Sigmoid colon (tissue), 6 donors: ENCODE measurements at regions not wholly inside any gene's neighbourhood (a gene's known extent, or its start where the extent isn't known, plus 50 kb on each side); places are given as distances from the start of the nearest gene placed in this dataset.

Source experiments
- DNase-seq: peaks from one replicate; pipeline ENCODE4 v3.0.0-alpha.2; 2019
- H3K27ac ChIP-seq, 4 donors: fragments of 200-600 bp; sonication (generic); one replicate each; pipeline ENCODE4 v1.5.1; 2016 to 2019; ENCODE audit warnings: mild to moderate bottlenecking in 1 of 4
- H3K27me3 ChIP-seq, 3 donors: fragments of 200-600 bp; sonication (generic); one replicate each; pipeline ENCODE4 v1.5.1; 2019; ENCODE audit warnings: mild to moderate bottlenecking in 1 of 3
- H3K36me3 ChIP-seq, 4 donors: fragments of 200-600 bp; sonication (generic); one replicate each; pipeline ENCODE4 v1.5.1; 2016 to 2019
- H3K4me1 ChIP-seq, 4 donors: fragments of 200-600 bp; sonication (generic); one replicate each; pipeline ENCODE4 v1.5.1; 2017 to 2019
- H3K4me3 ChIP-seq, 4 donors: fragments of 200-600 bp; sonication (generic); one replicate each; pipeline ENCODE4 v1.5.1; 2017 to 2019; ENCODE audit warnings: mild to moderate bottlenecking in 2 of 4, moderate library complexity in 1 of 4
- H3K9me3 ChIP-seq, 4 donors: fragments of 200-600 bp in 3 of 4; sonication (generic) in 3 of 4; one replicate each; pipeline versions ENCODE4 v1.5.1 to v1.6.1; 2013 to 2019
- CTCF ChIP-seq, 4 experiments: fragments of 450-650 bp in 3 of 4; fragments of 200-600 bp in 1 of 4; IDR thresholded peaks; one replicate each; pipeline ENCODE4 v1.5.1; 2016 to 2019; ENCODE audit warnings: antibody characterized with exemption in 4 of 4, mild to moderate bottlenecking in 3 of 4, moderate library complexity in 2 of 4
- EP300 ChIP-seq, 4 donors: sonication (generic); formaldehyde crosslinking; IDR thresholded peaks; one replicate each; pipeline ENCODE4 v1.6.1; 2017; ENCODE audit warnings: antibody characterized with exemption in 4 of 4
- POLR2A ChIP-seq, 2 donors: fragments of 450-650 bp; IDR thresholded peaks; one replicate each; pipeline ENCODE4 v1.6.1; 2016; ENCODE audit warnings: antibody characterized with exemption in 2 of 2, mild to moderate bottlenecking in 2 of 2, moderate library complexity in 2 of 2
- POLR2AphosphoS5 ChIP-seq, 4 donors: sonication (generic); formaldehyde crosslinking; IDR thresholded peaks; one replicate each; pipeline ENCODE4 v1.6.1; 2017; ENCODE audit warnings: antibody characterized with exemption in 4 of 4
- WGBS, 2 donors: extraction: QIAGEN DNeasy Blood & Tissue Kit; methylation state at CpG; one replicate each; pipeline ENCODE4 v1.1.7; 2013; 5-methylcytosine and 5-hydroxymethylcytosine counted together
- intact Hi-C: fragments of 100-400 bp; cut with DNase I; formaldehyde crosslinking; loops from one replicate; pipeline ENCODE4 v1.15.1; 2023
- donor health status: healthy with polysubstance abuse.
- donor health status: healthy.

DNA sequence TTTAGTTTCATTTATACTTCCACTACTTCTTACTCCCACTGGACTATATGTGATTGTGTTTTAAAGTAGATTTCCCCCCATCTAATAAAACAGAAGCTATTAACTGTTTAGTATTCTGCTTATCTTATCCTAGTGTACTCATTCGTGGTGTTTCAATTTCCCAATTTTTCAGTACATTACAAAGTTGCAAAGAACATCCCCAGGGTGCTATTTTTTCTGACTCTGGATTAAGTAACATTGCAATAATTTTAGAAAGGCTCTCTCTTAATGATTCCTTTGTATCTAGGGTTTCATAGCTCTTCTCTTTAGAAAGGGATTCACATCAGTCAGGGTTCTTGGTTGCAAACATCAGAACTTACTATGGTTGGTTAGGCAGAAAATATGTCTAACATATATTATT, 317.9 kb upstream of the DIPK2B start:
- Histone ChIP-seq H3K9me3 (no peaks in the 10 kb centered on the region), H3K4me3 (no peak overlapping the region), H3K4me1 (peaks cover 0 to 20% (median 11%) of the 10 kb centered on the region in 4 donors), H3K36me3 (no peaks in the 10 kb centered on the region), H3K27ac (no peak overlapping the region), H3K27me3 (no peaks in the 10 kb centered on the region)
- intact Hi-C loops, result loop anchor here (10.0 kb wide), 2 partner anchors 856 to 886 kb away; no protein-coding TSS in a partner anchor
- DNase-seq, result no peak
- TF ChIP-seq POLR2A (IDR thresholded peaks at IDR 0.05) (no peak), CTCF (IDR thresholded peaks at IDR 0.05) (no peak), EP300 (IDR thresholded peaks at IDR 0.05) (no peak), POLR2AphosphoS5 (IDR thresholded peaks at IDR 0.05) (no peak)
- WGBS, 2 donors, result 78 to 90% methylated on average over 1 of the region's 1 CpG

- WGBS, 2 donors, result 76 to 82% methylated on average over 5 of the region's 5 CpGs
- H3K9me3 ChIP-seq, result no peaks in the 10 kb centered on the region
- no peaks in the 10 kb centered on the region for H3K36me3 ChIP-seq
- intact Hi-C loops, result loop anchor here (10.0 kb wide), 2 partner anchors 857 to 887 kb away; no protein-coding TSS in a partner anchor
- TF ChIP-seq EP300 (IDR thresholded peaks at IDR 0.05), result no peak
- no peak for TF ChIP-seq POLR2A (IDR thresholded peaks at IDR 0.05)
- no peak for TF ChIP-seq CTCF (IDR thresholded peaks at IDR 0.05)
- no peak for TF ChIP-seq POLR2AphosphoS5 (IDR thresholded peaks at IDR 0.05)
- peaks cover 0 to 26% (median 12%) of the 10 kb centered on the region in 4 donors for H3K4me1 ChIP-seq
- DNase-seq, result no peak
- H3K27me3 ChIP-seq, result no peaks in the 10 kb centered on the region
- H3K27ac ChIP-seq, result no peak overlapping the region
- H3K4me3 ChIP-seq, result no peak overlapping the region
These were observed 316.7 kb upstream of the DIPK2B start for GRCh38 chrX:45517090-45517973.

DNA sequence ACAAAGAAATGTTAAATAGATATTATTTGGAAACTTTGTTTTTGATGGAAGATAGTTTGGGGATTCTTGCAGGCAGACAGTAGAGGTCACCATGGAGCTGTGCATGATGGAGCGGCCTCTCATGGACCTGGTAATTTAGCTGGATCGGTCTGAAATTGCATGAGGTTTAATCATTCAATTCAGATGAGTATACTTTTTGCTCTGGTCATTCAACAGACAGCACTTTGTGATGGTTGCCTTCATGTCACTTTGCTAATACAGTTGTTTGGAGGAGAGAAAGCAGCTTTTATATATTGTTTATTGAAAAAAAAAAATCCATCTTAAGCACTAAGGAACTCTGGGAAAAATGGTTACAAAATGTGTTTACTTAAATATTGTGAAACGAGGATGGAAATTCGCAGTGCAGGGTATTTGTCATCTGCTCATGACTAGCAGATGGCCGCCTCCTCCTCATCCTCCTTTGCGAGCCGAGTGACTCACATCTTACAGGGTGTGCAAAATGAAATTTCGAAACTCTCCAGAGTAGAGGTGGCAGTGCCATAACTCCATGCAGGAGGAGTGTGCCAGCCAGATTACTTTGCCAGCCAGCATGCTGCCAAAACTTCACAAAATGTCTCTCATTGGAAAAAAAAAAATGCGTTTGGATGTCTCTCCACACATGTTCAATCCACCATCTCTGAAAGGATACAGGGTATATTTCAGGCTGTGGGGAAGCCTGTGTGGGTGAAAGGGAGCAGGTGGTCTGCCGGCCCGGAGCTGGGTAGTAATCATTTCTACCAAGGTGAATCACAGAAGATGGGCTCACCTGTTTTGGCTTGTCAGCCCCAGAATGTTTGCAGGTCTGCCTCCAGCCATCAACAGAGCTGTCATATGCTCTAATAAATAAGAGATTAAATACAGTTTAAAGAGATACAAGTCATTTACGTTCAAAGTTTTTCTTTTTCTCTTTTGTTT, 314.9 kb upstream of the DIPK2B start:
- Histone ChIP-seq H3K27ac (peak overlapping the region; percentile 47 to 65 (median 60)), H3K36me3 (no peaks in the 10 kb centered on the region), H3K9me3 (no peaks in the 10 kb centered on the region), H3K4me1 (peaks cover 0 to 26% (median 12%) of the 10 kb centered on the region in 4 donors), H3K27me3 (no peaks in the 10 kb centered on the region), H3K4me3 (no peak overlapping the region)
- 25 to 40% methylated on average over 12 of the region's 12 CpGs for WGBS, 2 donors
- TF ChIP-seq POLR2AphosphoS5 (IDR thresholded peaks at IDR 0.05), result peak; percentile 52 to 82 (median 74)
- TF ChIP-seq CTCF (IDR thresholded peaks at IDR 0.05), result peak; percentile 10 to 39 (median 36)
- TF ChIP-seq POLR2A (IDR thresholded peaks at IDR 0.05), result no peak
- TF ChIP-seq EP300 (IDR thresholded peaks at IDR 0.05), result peak in 2 of 4 donors; percentile 16 to 54
- peak; percentile 94 for DNase-seq
- intact Hi-C loops, result loop anchor here (2.0 to 10.0 kb wide), 3 partner anchors 235 to 889 kb away; no protein-coding TSS in a partner anchor

DNA sequence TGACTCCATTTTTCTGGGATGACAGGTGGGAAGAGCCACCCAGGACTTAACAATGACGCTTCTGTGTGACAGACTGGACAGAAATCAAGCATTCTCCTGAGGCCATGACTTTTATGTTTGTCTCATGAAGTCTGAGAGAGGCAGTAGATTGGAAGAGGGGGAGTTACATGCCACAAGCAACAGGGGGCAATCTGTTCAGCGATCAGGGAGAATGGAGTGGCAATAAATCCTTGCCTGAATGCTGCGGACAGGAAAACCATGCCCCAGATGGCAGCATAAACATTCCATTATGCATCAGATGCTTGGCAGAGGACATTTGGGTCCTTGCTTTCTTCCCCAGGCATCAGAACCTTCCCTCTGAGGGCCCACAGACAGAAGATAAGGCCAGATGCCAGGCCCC, 312.4 kb upstream of the DIPK2B start:
- Histone ChIP-seq H3K4me1 (peaks cover 0 to 34% (median 14%) of the 10 kb centered on the region in 4 donors), H3K9me3 (no peaks in the 10 kb centered on the region), H3K36me3 (no peaks in the 10 kb centered on the region), H3K27ac (no peak overlapping the region), H3K27me3 (no peaks in the 10 kb centered on the region), H3K4me3 (no peak overlapping the region)
- TF ChIP-seq POLR2A (IDR thresholded peaks at IDR 0.05) (no peak), POLR2AphosphoS5 (IDR thresholded peaks at IDR 0.05) (no peak), CTCF (IDR thresholded peaks at IDR 0.05) (no peak), EP300 (IDR thresholded peaks at IDR 0.05) (no peak)
- intact Hi-C loops, result loop anchor here (5.0 to 10.0 kb wide), 4 partner anchors 191 to 892 kb away; no protein-coding TSS in a partner anchor
- 61 to 93% methylated on average over 3 of the region's 3 CpGs for WGBS, 2 donors
- no peak for DNase-seq
